HG03354 (cell line): ENCODE measurements at regions not wholly inside any gene's neighbourhood (a gene's known extent, or its start where the extent isn't known, plus 50 kb on each side); places are given as distances from the start of the nearest gene placed in this dataset.

Experiments
- ATAC-seq: cut with Tn5 transposase; IDR thresholded peaks from one replicate; pipeline ENCODE4 v1.9.1; 2021; ENCODE audit warnings: mild to moderate bottlenecking; ENCODE audit not compliant: unreplicated experiment, poor library complexity, severe bottlenecking

DNA sequence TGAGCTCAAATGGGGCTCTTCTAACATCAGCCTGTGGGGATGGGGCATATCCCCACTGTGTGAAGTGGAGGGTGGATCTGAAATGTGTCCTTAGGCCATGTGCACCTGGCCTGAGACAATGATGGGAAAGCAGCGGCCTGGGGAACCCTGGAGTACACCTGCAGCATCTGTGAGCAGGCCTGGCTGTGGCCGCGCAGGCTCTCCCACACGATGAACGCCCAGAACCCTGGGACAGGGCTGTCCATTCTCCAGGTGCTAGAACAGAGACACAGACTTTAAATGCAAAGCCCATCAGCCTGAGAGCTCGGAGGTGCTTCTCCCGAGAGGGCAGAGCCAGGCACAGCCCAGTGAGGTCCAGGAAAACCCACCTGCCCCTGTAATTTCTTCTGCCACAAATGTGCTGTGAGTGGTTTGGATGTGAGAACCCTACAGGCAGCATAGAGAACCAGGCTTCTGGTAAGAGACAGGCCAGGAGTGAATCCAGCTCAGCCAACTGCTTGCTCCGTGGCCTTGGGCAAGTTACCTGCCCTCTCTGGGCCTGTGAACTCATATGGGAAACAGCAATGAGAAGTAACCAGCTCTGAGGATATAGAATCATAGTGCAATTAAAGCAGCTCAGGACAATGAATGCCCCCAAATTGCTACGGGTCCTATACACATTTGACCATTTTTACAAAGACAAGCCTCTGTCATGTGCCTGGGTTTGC, 167.9 kb downstream of the SHANK2 start:
- no peak for ATAC-seq

DNA sequence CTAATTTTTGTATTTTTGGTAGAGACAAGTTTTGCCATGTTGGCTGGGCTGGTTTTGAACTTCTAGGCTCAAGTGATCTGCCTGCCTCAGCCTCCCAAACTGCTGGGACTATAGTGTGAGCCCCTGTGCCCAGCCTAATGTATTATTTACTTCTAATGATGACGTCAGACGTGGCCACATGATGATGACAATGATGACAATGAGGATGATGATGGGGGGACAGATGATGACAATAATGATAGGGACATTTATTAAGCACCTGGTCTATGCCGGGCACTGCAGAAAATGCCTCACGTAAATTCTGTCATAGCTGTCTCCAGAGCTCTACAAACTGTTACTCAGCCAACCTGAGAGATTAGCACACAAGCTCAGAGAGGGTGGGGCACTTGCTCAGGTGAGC, 169.3 kb downstream of the SHANK2 start:
- no peak for ATAC-seq

DNA sequence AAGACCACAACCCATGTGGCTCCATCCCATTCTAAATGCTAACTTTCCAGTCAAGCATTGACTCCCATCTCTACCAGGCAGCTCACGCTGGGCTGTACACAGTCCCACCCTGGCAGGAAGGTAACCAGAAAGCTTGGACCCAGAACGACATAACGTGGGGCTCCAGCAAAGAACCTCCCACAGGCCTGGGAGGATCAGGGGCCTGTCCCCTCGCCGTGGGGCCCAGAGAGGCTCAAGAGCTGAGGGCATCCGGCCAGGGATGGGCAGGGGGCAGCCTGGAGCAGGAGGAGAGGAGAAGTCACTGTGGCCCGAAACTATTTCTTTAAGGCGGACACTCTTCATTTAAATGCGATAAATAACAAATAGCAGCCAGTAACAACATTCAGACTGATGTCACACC, 169.9 kb downstream of the SHANK2 start:
- no peak for ATAC-seq

DNA sequence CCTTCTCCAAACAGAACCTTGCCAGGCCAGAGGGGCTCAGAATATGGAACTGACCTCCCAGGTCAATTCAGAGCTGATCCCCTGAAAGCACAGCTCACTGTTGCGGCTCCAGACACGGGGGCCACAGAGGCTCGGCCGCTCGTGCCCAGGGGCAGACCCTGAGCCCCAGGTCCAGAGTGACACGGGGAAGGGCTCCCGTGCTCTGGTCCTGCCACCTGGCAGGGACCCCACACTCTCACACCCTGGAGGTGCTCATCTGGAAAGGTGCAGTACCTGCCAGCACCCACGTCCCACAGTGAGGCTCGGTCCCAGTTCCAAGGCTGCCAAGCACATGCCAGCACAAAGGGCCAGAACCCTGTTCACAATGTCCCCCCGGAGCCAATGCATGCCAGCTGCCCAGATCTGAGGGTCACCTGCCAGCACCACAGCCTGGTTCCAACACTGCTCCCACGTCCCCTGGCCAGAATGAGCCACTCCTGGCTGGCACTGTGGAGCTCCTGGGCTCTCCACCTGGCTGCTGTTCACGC, 170.6 kb downstream of the SHANK2 start:
- ATAC-seq = no peak

DNA sequence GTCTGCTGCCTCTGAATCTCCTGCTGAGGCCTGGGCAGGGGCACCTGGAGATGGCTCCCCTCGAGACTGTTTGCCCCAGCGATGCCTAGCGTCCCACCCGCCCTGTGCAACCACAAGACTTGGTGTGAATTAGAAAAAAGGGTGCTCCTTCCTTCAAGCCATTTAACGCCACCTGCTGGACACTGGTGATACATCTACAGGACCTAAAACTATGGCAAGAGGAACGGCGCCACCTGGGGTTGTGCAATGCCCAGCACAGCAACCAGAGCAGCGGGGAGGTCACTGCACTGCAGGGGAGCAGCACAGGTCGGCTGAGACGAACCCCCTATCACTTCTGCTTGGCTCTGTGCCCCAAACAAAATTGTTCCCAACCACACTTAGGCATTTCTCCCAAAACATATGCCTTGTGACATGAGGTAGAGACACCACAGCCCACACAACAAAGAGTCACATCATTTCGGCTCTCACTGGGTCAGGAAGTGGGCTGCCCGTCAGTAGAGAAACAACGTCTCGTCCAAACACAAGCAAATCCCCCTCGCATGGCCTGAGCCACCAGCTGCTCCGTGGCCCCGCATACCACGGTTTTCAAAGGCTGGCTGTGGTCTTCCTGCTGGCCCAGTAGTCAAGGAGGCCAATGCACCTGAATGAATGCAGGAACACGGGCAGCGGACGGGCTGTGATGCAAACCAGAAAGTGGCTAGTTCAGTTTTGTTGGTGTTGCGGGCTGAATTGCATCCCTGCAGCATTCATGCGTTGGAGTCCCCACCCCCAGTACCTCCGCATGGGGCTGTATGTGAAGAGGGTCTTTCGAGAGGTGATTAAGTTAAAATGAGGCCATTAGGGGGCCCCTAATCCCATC, 171.9 kb downstream of the SHANK2 start:
- no peak for ATAC-seq

DNA sequence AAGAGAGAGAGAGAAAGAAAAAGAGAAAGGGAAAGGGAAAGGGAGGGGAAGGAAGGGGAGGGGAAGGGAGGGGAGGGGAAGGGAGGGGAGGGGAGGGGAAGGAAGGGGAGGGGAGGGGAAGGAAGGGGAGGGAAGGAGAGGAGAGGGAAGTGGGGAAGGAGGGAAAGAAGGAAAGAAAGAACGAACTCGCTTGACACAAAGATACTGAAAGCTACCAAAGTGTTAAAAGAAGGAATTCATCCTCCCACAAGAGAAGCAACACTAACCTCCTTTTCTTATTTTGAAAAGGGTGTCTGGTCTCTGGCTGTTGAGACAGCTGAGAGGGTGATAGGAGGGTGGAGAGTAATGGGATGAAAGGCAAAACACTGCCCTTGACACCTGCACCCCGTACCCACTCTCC, 172.6 kb downstream of the SHANK2 start:
- no peak for ATAC-seq

DNA sequence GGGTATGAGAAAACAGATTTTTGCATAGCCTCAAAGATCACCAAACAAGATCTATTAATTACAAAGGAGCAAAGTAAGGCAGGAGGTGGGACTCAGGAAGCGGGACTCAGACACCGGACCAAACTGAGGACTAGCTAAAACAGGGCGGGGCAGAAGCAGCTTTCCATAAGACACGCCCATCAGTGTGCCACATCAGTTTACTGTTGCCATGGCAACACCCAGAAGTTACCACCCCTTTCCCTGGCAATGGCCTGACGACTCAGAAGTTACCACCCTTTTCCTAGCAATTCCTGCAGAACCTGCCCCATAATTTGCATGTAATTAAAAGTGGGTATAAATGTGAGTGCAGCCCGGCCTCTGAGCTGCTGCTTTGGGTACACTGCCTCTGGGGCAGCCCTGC, 173.9 kb downstream of the SHANK2 start:
- no peak for ATAC-seq

DNA sequence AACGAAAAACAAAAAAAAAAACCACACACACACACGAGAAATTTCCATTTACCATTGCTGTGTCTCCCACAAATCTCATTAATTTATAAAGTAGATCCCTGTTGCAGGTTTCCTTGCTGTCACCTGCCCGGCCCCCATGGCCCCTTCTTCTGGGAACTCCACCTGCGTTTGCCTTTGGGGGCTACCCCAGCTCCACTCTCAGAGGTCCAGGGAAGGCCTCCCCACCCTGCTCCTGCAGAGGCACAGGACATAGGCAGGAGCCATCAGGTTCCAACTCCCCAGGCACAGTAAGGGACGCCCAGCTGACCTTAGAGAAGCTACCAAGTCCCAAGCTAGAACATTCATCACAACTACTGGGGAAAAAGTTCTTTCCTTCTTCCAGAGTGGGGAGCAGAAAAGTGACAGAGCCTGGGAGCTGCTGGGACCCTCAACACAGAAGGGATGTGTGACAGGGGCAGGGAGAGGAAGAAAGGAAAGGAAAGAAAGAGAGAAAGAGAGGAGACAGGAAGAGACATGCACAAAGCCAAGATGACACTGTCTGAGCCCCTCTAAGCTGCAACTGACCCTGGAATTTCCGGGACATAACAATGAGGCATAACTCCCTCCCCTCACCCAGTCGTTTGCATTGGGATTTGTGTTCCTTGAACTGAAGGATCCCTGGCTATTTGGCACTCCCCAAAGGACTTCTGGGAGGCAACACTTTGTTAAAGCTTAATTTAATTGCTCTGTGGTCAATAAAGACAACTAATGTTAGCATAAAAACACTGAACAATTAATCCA, 175.7 kb downstream of the SHANK2 start:
- no peak for ATAC-seq

DNA sequence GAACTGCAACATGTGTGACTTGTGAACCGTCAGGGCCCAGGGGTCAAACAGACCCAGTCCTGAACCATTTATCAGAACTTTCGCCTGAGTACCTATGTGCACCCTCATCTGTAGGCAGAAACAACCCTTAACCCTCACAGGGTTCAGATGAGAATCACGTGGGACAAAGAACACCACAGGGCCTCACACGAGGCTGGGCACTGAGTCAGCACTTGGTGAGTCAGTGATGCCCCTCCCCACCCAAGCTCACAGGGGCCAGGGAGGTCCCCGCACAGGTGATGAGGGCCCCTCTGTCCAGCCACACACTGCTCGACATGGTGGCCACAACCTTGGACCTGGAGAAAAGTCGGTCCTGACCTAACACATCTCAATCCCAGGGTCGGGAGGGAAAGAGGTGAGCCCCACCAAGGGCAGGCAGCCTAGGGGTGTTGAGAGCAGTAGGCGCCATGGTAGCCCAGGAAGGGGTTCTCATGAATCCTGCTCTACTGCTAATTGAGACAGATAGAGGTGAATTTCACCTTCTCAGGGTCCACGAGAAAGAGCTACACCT, 176.4 kb downstream of the SHANK2 start:
- ATAC-seq = no peak

DNA sequence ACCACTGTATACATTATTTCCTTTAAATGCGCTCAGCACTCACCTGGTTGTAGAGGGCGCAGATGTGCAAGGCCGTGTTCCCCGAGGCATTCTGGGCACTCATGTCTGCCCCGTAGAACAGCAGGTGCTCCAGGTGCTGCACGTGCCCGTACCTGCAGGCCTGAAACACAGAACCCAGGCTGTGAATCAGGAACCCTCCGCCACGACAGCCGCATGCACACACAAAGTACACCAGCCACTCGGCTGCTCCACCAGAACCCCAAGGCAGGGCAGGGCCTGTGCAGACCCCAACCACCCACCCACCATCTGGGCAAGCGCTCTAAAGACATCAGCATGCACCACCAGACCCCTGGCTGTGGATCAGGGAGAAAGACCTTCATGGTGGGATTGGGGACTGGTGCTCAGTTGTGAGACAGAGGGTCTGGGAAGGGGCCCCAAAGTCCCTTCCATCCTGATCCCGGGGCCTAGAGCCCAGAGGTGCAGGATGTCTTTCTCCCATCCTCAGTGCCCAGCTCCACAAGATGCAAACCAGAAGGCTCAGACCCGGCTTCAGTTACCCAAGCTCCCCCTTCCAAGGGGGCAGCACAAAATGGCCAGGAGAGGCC, 177.2 kb downstream of the SHANK2 start:
- ATAC-seq = no peak

DNA sequence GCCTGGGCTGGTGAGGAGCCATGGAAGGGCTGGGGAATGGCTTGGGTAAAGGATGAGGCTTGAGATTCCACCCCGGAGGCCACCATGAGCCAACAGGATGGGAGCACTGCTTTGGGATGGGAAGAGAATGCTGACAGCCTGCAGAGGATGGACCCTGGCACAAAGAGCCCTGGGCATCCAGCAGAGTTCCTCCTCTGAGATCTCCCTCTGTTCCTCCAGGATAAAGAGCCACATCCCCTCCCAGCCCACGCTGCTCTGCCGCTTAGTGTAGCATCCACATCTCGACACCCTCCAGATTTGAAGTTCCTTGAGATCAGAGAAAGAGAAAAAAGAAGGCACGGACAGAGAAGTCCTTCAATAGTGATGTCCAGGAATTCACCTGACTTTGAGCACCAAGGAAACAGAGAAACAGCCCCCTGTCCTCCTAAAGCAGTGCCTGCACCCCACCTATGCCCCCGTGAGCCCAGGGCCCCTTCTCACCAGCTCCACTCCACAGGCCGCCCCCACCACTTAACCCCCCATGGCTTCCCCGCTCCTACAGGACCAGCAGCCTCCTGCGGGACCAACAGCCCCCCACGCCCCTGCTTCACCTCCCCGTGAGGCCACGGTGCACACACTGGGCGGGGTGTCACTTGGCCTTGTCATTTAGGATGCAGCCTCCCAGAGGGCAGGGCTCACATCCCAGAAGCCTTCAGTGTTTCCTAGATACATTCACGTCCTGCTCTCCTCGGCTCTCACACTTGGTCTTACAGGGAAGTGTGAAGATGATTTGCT, 180.5 kb downstream of the SHANK2 start:
- ATAC-seq = no peak

DNA sequence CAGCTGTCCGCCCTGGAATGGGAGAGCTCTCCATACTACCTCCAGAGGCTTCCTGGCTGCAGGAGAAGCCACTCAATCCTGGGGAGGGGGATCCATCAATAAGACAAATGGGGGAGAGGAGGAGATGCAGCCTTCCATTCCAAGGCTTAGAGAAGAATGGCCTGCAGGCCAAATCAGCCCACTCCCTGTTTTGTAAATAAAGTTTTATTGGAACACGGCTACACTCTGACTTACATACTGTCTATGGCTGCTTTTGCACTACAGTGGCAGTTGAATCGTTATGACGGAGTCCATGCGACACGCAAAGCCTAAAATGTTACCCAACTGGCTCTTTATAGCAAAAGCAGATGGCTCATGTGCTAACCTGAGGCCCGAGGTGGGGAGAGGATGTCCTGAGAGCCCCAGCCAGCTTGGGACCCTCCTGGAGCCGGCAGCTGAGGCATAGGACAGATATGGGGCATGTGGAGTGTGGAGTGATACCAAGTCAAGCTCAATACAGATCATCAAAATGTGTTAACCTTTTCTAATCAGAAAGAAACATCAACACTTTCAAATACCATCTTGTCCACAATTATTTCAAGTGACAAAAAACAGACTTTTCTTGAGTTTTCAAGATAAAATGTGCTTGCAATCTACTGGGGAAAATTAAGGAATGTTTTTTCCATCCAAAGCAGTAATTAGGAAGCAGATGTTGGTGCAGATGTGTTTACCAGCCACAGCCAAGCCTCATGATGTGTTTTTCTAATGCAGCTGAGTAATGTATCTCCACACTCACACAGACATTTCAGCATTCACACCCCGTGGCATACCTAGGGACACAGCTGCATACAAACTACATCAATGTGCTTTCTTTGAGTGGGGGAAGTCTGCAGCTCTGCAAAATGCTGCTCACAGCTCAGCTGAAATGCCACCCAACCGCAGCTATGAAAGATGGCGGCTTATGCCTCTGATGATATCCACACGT, 181.6 kb downstream of the SHANK2 start:
- no peak for ATAC-seq

DNA sequence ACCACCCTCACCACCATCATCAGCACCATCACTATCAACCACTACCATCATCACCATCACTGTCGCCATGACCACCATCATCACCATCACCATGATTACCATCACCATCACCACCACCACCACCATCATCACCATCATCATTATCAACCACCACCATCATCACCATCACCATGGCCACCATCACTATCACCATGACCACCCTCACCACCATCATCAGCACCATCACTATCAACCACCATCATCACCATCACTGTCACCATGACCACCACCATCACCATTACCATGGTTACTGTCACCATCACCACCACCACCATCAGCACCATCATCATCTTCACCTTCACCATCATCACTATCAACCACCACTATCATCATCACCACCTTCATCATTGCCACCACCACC, 183.4 kb downstream of the SHANK2 start:
- no peak for ATAC-seq

DNA sequence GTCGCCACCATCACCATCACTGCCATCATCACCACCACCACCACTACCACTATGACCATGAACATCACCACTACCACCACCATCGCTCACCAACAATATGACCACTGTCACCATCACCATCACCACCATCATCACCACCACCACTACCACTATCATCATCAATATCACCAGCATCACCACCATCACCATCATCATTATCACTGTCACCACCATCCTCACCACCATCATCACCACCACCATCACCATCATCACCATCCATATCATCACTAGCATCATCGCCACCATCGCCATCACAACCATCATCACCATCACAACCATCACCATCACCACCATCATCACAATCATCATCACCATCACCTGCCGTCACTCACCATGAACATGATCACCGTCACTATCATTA, 184.6 kb downstream of the SHANK2 start:
- no peak for ATAC-seq

DNA sequence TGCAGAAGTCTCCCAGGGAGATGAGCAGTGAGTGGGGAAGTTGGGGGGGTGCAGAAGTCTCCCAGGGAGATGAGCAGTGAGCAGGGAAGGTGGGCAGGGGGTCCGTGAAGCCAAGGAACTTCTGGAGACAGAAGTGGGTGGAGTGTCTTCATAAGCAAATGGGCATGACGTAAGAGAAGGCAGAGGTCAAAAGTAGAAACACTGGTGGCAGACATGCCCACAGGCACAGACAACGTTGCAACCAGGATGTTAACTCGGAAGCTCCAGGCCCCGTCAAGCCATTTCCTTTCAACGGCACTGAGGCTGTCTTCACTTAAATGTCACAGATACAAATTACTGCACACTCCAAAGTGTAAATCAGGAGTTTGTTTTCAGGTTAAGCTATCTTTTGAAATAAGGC, 186.1 kb downstream of the SHANK2 start:
- ATAC-seq = no peak

DNA sequence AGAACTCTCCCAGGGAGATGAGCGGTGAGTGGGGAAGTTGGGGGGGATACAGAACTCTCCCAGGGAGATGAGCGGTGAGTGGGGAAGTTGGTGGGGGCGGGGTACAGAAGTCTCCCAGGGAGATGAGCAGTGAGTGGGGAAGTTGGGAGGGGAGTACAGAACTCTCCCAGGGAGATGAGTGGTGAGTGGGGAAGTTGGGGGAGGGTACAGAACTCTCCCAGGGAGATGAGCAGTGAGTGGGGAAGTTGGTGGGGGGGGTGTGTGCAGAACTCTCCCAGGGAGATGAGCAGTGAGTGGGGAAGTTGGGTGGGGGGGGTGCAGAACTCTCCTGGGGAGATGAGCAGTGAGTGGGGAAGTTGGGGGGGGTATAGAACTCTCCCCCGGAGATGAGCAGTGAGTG, 186.5 kb downstream of the SHANK2 start:
- ATAC-seq = no peak

DNA sequence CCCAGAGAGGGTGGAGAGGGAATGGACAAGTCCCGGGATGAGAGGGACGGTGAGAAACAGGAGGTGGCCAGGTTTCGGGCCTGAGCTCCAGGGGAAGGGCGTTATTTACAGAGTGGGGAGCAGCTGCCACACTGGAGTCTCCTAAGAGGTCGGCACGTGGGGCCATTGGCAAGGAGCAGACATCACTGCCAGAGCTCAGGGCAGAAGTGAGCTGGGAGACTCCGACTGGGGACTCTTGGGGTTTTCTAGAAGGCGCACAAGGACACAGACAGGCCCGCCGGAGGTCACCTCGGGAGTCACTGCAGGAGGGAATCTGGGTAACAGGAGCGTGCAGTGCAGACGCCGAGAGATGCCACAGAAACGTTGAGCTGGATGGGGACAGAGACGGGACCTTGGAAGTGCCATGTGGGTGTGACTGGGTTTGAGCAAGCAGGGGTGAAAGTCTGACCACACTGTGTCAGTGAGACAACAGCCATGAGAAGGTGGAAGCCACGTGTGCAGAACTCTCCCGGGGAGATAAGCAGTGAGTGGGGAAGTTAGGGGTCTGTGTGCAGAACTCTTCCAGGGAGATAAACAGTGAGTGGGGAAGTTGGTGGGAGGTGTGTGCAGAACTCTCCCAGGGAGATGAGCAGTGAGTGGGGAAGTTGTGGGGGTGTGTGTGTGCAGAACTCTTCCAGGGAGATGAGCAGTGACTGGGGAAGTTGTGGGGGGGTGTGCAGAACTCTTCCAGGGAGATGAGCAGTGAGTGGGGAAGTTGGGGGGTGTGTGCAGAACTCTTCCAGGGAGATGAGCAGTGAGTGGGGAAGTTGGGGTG, 187.5 kb downstream of the SHANK2 start:
- no peak for ATAC-seq
